Right lung (tissue), 2 donors: ENCODE measurements at regions not wholly inside any gene's neighbourhood (a gene's known extent, or its start where the extent isn't known, plus 50 kb on each side); places are given as distances from the start of the nearest gene placed in this dataset.

ENCODE experiments used
- DNase-seq, 2 donors: peaks; one replicate each; pipeline ENCODE4 v3.0.0-alpha.2; 2013

DNA sequence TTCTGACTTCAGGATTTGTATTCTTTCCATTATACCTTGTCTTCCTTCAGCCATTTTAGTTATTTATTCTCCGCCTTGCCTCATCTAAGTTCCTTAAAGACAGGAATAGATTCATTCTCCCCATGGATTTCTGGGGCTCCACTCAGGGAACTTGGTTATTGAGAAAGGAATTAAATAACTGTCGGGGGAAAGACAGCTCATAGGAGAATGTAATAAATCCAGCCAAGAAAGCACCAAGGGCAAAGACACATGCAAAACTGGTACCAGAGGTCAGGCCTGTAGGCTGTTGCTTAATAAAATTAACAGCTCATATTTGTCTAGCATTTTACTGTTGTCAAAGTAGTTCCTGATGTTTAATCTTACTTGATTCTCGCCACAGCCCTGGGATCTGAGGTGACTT, 357.2 kb downstream of the TMEM38B start:
- no peak for DNase-seq

DNA sequence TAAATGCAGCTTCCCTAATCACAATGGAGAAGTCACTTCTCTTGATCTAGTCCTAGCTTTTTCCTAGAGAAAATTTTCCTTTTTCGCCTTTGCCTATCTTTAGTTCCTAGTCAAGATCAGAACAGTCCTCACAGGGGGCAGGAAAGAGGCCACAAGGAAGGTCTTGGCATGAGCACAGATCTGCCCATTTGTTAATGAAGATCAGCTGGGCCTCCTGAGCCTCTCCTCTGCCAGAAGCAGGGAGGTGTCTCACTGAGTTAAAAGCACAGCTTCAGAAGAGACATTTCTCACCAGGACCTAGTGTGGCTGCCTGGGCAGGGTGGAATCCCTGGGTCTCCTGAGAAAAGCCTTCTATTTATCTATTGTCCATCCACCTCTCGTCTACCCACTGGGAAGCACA, 357.8 kb downstream of the TMEM38B start:
- DNase-seq = no peak

DNA sequence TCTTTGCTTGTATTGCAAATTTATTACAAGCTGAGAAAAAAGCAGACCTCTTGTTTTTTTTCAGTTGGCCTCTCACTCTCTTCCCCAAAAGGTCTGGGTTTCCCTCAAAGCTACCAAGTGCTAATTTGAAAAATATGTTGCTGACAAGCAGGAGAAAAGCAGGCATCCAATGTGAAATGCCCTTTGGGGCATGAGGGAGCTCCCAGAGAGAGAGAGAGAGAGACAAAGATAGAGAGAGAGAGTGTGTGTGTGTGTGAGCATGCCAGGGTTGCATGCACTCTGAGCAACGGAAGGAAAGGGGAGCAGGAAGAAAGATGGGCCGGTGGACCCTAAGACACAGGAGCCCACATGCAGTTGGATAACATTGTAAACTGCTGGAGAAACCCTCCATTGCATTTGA, 358.4 kb downstream of the TMEM38B start:
- DNase-seq = no peak

DNA sequence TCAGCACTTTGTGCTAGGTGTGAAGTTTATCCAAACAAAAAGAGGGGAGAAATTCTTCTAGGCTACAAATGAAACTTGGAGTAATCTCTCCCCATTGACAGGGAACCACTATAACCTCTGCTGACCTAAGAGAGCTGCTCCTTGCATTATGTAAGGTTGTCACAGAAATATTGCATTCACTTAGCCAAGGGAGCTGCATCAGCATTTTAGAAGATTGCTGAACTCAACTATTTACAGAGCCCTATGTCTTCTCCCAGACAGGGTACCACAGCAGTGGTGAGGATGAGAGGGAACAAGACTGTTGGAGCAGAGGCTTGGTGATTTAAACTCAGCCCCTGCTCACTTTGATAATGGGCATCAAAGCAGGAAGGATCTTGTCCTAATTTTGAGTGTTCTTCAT, 362.0 kb downstream of the TMEM38B start:
- DNase-seq = no peak

DNA sequence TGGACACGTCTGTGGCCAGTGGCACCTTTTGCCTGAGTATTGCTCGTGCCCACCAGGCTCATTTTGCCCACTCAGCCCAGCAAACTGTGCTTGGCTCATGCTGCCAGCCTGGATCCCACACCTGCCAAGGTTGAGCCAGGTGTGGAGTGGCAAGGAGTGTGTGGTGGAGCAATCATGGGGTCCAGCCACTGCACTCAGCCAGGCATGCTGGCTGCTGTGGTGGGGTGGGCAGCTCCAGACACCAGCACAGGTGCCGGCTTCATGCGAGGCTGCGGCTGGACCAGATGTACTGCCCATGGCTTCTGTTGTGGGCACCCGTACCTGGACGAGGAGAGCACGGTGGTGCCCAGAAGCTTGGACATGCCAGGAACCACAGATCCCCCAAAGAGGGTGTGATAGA, 364.1 kb downstream of the TMEM38B start:
- no peak for DNase-seq

DNA sequence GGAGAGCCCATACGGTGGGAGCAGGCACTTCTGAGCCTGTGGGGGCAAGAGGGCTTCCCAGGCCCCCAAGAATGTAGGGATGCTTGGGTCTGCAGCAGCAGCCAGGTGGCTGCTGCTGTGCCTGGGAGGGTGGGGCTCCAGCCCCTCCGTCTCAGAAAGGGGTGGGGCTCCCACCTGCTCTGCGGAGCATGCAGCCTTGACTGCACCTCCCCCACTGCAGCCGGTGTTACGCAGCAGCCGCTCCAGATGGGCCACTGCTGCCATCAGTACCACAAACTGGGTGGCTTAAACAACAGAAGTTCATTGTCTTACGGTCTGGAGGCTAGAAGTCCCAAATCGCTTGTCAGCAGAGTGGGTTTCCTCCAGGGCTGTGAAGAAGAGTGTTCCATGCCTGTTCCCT, 365.5 kb downstream of the TMEM38B start:
- no peak for DNase-seq

DNA sequence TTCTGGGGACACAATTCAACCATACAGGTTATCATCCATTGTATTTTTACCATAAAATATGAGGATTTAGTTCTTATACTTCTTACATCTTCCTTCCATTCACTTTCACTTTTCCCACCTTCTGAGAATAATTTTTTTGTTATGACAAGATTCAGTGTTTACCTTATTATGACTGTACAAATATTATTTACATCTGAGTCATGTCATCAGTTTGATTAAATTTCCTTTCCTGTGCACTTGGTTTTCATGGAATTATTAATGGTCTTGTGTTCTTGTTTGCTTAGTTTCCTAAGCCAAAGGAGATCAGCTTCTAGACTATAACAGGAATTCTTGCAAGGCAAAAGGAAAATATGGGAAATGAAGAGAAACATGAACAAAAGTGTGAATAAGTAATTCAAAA, 366.5 kb downstream of the TMEM38B start:
- no peak for DNase-seq

DNA sequence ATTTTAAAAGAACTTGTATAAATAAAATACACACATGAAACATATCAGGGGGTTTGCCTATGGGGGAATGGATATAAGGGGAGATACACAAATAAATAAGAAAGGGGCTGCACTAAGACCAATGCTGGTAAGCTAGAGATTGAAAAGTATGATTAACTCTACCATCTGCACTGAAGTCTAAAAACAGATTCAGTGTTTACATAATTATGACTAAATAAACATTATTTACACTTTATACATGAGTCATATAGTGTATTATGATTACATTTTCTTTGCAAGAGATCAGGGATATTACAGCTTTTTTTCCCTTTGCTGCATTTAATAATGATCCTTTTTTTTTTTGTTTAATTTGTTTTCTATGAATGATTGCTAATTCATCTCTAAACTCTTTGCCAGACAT, 367.9 kb downstream of the TMEM38B start:
- DNase-seq = no peak

DNA sequence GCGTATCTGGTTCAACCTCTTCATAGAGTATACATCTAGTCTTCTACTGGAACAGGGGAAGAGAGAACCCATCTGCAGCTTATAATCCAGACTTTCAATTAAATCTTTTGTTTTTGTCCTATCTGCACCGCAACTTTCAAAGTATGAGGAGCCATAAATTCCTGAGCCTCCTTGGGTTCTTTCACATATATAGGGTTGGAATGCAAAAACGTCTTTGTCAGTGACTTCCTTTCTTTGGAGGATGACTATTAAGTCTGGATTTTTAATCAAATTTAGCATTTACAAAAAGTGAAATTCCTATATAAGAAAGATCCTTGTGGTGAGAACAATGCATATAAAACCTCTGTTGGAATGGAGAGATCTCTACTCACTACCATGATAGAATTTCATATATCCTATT, 370.8 kb downstream of the TMEM38B start:
- no peak for DNase-seq

DNA sequence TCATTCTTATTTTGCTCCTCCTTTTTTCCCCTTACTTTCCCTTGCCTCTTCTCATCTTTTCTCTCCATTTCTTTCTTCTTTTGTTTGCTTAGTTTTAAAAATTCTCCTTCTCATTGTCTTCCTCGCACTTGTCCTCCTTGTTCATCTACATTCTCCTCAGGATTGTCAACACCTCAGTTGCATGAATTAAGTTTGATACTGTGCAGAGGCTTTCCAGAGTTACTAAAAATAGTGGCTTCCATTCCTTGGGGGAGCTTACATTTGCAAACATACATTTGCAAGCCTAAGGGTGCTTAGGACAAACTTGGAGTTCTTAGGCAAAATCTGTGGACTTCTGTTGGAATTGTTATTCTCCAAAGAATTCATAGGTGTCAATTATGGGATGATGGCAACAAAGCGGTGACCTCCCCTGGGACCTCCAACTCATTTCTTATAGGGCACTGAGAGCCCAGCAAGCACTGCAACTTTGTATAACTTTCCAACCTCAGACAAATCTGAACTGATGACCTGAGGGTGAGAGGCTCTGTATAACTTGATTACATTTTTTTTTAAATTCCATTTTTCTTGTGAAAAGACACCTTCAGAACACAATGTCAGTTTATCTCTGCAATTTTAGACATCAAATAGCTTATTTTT, 371.4 kb downstream of the TMEM38B start:
- no peak for DNase-seq

DNA sequence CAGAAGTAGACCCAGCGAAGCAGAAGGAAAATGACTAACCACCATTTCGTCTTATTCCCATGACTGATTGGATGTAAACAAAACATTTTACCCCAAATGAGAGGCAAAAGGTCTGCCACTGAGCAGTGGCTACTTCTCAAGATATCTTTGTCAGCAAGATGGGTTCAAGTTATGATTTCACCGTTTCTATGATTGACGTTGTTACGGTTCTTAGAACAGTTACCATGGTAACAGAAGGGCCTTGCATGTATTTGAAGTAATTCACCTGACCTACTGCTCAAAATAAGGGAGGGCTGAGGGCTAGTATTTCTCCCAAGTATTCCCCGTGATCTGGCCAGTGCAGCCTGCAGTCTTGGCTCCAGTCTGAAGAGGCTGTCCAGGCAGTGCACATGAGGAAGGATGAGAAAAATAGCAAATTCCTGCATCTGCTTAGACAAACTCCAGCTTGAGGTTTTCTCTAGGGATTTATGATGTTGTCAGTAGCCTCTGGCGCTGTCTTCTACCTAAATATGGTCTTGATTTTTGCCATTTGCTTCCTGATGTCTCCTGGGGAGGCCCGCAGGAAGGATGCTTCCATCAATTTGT, 372.7 kb downstream of the TMEM38B start:
- DNase-seq = no peak

DNA sequence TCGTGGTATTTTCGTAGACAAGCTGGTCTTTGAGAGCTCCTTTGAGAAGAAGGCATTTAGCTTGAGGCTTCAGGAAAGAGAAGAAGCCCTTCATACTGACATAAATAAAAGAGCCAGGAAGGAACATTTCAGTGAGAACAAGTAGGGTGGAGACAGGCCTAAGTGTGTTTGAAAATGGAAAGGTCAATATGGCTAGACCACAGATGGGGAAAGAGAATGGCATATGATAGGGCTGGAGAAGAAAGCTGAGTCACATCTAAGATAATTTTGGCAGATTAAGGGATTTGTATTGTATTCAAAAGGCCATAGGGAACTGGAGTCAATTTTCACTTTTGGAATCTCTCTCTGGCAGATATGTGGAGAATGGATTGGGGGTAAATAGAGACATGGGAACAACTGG, 374.9 kb downstream of the TMEM38B start:
- no peak for DNase-seq

DNA sequence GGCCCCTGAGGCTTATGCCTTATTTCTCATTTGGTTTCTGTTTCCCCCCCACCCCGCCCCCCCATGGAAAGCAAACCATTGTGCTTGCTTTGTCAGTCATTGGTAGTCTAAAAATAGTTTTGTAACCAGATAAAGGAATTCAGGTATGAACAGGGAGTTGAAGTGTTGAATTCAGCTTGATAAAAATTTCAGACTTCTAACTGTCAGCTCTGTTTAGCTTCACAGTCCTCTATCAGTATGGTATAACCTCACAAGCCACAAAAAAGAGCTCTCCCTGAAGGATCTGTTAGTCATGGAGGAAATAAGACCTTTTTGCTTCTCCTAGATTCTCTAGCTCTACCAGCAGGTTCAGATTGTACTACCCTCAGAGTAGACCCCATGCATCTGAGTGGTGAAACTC, 378.1 kb downstream of the TMEM38B start:
- no peak for DNase-seq

DNA sequence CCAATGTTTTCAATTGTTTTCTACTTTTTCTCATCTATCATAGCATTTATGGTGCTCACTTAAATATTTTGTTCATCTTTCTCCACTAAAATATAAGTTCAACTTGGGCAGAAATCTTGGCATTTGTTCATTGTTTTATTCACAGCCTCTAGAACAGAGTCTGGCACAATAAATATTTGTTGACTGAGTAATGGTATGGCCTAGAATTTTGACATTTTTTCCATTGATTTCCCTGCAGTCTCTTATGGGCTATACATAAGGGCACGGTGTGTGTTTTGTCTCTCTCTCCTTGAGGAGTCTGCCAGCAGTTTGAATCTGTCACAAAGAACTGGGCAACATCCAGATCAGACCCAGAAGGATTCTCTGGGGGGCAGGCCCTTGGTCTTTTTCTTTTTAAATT, 379.7 kb downstream of the TMEM38B start:
- no peak for DNase-seq

DNA sequence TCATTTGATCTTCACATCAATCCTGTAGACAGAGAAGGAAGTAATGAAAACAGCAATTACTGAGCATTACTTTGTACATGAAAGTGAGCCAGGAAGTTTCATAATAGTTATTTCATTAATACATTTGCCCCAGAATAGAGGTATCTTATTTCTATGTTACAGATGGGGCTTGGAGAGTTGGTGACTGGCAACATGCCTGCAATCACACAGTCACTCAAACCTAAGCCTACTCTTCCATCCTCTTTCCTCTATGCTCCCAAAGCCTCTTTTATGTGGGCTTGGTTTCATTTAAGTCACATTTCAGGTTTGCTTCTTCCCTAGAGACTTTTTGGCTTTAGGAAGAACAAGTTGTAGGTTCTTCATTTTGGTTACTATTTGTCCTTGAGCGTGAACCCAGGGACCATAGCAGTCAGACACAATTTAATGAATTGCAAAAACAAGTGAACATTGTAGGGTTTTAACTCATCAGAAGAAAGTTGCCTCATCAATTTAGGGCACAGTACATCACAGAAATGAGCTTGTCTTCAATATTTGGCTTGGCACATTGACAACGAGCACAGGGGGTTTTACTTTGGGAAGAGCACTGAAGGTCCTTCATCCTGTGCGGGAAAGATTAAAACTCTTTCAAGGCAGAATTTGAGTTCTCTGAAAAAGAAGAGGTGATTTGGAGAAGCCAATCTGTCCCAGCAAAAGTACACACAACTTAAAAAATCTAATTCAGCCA, 381.1 kb downstream of the TMEM38B start:
- DNase-seq = no peak

DNA sequence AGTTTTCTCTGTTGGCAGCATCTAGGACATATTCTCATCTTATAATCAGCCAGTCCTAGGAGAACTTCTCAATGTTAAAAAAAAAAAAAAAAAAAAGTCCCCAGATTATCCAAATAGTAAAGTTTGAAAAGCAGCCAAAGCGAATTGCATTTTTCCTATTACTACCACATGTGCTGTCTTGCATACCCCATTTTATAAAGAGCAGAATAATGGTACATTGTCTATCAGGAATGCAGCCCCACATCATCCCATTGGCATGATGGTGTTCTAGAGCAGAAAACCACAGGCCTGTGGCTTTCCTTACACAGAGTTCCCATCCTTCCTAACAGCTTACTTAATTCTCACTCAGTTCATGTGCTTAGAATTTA, 381.6 kb downstream of the TMEM38B start:
- DNase-seq = no peak

DNA sequence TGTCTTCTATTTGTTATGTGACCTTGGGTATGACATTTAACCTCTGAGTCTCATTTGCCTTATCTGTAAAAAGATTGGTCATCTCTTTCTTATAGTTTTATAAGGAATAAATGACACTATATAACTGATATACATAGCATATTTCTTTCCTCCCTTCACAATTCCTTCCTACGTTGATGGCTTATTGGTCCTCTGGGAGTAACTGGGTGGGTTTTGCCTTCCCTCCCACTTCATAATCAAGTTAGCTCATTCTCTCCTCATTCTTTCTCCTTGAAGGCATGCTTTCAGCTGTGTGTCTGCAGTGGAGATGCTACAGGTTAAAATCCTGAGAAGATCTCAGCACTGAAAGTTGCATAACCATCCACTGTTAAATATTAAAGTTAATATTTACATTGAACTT, 382.4 kb downstream of the TMEM38B start:
- DNase-seq = no peak

DNA sequence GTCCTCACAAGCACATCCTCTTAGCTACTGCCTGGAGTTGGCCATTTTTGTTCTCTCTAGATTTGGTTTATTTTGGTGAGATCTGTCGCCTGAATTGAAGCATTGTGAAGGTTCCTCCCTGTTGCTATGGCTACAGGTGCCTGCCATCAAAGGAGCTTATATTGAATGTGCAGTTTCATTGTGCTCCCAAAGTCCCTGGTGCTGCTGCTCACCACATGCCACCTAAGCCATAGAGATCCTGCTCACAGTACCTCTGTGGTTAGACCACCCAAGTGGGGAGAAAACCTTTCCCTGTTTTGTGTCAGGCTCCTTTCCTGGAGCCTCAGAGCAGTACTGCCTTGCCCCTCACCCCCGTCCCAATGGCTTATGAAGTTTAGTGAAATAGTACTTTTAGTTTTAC, 383.4 kb downstream of the TMEM38B start:
- no peak for DNase-seq

DNA sequence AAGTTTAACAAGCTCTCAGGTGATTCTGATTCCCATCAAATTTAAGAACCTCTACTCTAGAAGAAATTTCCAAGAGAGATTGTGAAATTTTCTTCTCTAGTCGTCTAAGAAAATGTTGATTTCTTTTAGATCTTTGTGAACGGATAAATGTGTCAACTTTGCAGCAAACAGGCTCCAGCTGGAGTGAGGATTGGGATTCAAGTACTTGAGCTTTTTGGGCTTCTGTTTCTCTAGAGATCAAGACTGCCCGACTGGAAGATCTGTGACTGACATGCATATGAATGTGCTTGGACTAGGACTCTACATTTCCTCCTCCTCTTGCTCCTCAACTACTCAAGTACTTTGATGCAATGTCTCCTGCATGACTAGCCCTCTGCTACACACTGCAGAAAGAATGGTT, 388.3 kb downstream of the TMEM38B start:
- DNase-seq = peak in 1 of 2 donors; percentile 2

DNA sequence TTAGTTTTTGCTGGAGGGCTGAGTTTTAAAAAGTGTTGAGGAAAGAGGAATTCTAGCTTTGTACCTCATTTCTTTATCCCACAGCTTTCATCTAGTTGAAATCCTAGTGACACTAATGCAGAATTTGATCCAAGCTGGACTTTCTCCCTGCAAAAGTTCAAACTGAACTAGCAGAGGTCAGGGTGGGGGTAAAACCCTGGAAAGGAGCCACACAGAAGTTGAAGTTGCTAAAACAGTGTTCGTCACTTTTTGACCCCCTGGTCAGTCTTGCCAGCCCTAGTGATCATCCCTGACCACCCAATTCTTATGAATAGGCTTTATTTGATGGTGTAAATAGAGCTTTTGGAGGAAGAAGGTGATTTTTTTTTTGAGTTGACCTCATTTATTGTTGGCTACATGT, 390.4 kb downstream of the TMEM38B start:
- DNase-seq = no peak

DNA sequence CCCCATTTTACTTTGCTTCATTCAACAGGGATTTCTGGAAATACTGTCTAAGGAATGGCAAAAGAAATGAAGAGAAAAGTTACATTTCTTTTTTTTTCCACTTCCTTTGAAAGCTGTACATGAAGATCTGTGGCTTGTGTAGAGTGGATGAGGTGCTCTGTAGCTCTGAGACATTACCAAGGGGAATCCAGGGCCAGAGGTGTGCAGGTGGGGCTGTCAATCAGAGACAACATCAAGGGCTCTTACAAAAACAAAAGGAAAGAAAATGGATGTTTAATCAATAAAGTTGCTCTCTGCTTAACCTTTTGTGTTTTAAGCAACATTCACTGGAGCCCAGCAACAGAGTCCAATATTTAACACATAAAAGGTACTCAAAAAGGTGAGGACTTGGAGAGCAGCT, 391.1 kb downstream of the TMEM38B start:
- no peak for DNase-seq

DNA sequence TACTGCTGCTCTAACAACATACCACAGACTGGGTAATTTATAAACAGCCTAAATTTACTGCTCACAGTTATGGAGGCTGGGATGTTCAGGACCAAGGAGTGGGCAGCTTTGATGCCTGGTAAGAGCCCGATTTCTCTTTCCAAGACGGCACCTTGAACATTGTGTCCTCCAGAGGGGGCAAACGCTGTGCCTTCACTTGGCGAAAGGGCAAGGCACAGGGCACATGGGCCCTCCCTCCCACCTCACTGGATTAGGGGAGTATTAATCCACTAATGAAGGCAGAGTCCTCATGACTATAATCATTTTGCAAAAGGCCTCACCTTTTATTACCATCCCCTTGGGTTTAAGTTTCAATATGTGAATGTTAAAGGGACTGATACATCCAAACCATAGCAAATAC, 397.7 kb downstream of the TMEM38B start:
- DNase-seq = no peak

DNA sequence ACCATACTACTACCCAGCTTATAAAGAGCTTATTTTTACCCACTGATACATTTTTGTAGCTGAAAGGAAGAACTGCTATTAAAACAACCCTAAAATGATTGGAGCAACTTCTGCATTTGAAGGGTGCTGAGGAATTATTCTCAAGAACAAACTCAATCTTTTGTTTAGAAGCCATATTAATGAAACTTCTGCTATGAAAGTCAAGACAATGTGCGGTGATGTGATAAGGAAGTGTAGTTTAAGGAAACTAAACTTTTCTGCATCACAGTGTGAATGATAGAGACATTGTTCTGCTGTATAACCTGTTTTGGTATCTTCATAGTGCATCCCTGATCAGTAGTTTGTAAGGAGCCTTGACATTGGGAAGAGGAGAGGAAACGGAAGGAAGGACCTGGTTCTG, 408.5 kb downstream of the TMEM38B start:
- no peak for DNase-seq

DNA sequence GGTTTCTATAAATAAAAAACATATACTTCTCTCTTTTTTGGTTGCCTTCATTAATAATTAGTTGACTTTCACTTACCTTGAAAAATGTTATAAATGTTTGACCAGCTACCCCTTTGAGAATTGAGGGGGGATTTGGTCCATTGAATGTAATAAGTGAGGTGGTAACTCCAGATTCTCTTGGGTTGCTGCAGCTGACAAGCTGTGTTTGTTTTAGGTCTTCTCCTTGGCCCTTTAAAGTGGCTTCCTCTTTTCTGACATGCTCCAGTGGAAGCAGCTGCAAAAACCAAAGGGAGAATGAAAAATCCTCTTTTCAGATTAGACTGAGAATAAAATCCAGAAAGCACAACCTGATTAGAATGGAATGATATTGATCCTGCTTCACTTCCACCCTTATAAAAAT, 410.5 kb downstream of the TMEM38B start:
- no peak for DNase-seq
